PC-9 (cell line): ENCODE measurements at regions not wholly inside any gene's neighbourhood (a gene's known extent, or its start where the extent isn't known, plus 50 kb on each side); places are given as distances from the start of the nearest gene placed in this dataset.

Source experiments
- BruUV-seq: library from RNA; stranded (reverse); fragments of 400-500 nt; replicated peaks from 2 replicates; lab custom pipeline; 2021; lab: Mats Ljungman, UMichigan
- CTCF ChIA-PET: fragments of 300-600 bp; sonication (Branson Sonifier 250); formaldehyde crosslinking; loops from one replicate; lab custom pipeline; 2022; ENCODE audit warnings: antibody characterized with exemption; lab: Charles Lee
- POLR2A ChIA-PET: fragments of 300-600 bp; sonication (Branson Sonifier 250); formaldehyde crosslinking; loops from one replicate; lab custom pipeline; 2022; ENCODE audit warnings: antibody characterized with exemption; ENCODE audit not compliant: unreplicated experiment; lab: Charles Lee
- DNase-seq, 2 experiments: peaks; one replicate each; pipeline versions ENCODE4 v3.0.0 to v3.0.0-alpha.2; 2015 to 2022; ENCODE audit warnings: mixed read lengths in 1 of 2
- H2AFZ ChIP-seq: fragments of 200-600 bp; sonication (generic); 2 replicates; pipeline ENCODE4 v1.8.1; 2017; ENCODE audit warnings: antibody characterized with exemption
- H3F3A ChIP-seq: fragments of 200-600 bp; sonication (generic); 2 replicates; pipeline ENCODE4 v1.8.1; 2017; ENCODE audit warnings: antibody characterized with exemption, mild to moderate bottlenecking, low read depth; ENCODE audit not compliant: insufficient read depth
- H3K27ac ChIP-seq: fragments of 200-600 bp; sonication (generic); 2 replicates; pipeline ENCODE4 v1.6.1; 2016; ENCODE audit warnings: mixed run types
- H3K27me3 ChIP-seq: fragments of 200-600 bp; sonication (generic); 2 replicates; pipeline ENCODE4 v1.6.1; 2016; ENCODE audit warnings: low read depth, mixed run types; ENCODE audit not compliant: insufficient read depth
- H3K36me3 ChIP-seq: fragments of 200-600 bp; sonication (generic); 2 replicates; pipeline ENCODE4 v1.6.1; 2016; ENCODE audit warnings: low read depth, mixed run types
- H3K4me1 ChIP-seq: fragments of 200-600 bp; sonication (generic); replicated peaks from 2 replicates; pipeline ENCODE4 v1.6.1; 2016; ENCODE audit warnings: mixed run types; ENCODE audit not compliant: insufficient read depth
- H3K4me2 ChIP-seq: fragments of 200-600 bp; sonication (generic); 2 replicates; pipeline ENCODE4 v1.6.1; 2017; ENCODE audit warnings: mixed run types
- H3K4me3 ChIP-seq: fragments of 200-600 bp; sonication (generic); 2 replicates; pipeline ENCODE4 v1.6.1; 2016; ENCODE audit warnings: mixed run types
- H3K79me2 ChIP-seq: fragments of 200-600 bp; sonication (generic); 2 replicates; pipeline ENCODE4 v1.6.1; 2017; ENCODE audit warnings: low read depth, mixed run types
- H3K9me2 ChIP-seq: fragments of 200-600 bp; sonication (generic); 2 replicates; pipeline ENCODE4 v1.8.1; 2017; ENCODE audit warnings: mild to moderate bottlenecking; ENCODE audit not compliant: insufficient read depth
- H3K9me3 ChIP-seq: fragments of 200-600 bp; sonication (generic); 2 replicates; pipeline ENCODE4 v1.8.1; 2016; ENCODE audit warnings: low read depth; ENCODE audit not compliant: insufficient read depth
- H4K20me1 ChIP-seq: fragments of 200-600 bp; sonication (generic); 2 replicates; pipeline ENCODE4 v1.8.1; 2017; ENCODE audit not compliant: insufficient read depth
- EZH2 ChIP-seq: fragments of 200-600 bp; sonication (generic); IDR thresholded peaks from 2 replicates; pipeline ENCODE4 v1.8.0; 2017; ENCODE audit warnings: antibody characterized with exemption, low read depth
- intact Hi-C: fragments of 100-400 bp; cut with micrococcal nuclease; formaldehyde crosslinking; loops from one replicate; pipeline ENCODE4 v1.10.0; 2022; ENCODE audit not compliant: unreplicated experiment
- TF ChIP-seq, protein P1 (sequence below): fragments of 200-600 bp; sonication (generic); conservative IDR thresholded peaks from 2 replicates; pipeline ENCODE4 v1.6.1; 2017; ENCODE audit warnings: mixed run types, antibody characterized with exemption, mild to moderate bottlenecking, moderate library complexity

DNA sequence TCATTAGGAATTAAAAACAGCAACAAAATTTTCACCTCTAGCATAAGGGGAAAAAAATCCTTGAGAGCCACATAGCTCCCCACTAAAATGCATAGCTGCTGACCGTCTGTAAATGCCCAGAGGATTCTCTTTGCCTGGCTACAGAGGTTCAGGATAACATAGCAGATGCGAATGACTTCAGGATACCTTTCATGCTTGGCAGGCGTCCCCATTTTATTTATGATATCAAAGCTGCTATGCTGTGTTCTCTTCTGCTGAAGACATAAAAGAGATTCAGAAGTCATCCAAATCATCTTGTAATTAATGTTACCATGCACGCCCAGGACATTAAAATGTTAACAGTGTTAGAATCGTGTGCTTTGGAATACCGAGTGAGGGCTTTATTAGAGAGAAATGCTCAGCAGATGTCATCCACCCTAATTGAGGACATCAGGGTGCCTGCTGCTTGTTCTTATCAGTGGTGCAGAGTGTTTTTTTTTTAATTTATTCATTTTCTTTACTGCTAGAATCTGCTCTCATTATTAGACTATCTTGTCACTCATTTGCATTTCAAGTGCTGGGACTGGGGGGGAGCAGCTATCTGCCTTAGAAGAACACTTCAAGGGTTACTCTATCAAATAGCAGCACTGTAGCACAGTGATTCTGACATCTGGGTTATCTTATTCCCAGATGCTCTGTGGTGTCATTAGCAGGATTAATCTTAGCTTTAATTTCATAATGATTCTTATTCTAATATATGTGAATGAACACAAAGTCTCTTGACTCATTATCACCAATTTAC, 139.5 kb downstream of the ZNF326 start:
- Histone ChIP-seq H2AFZ (no peak overlapping the region), H3K4me2 (no peak overlapping the region), H3K4me1 (no peaks in the 10 kb centered on the region), H3K36me3 (no peaks in the 10 kb centered on the region), H3K9me3 (peaks cover 15% of the 10 kb centered on the region; the same call in 1 of the 2 replicates), H4K20me1 (no peaks in the 10 kb centered on the region), H3K9me2 (no peaks in the 10 kb centered on the region), H3F3A (no peaks in the 10 kb centered on the region), H3K27me3 (no peaks in the 10 kb centered on the region), H3K79me2 (no peaks in the 10 kb centered on the region), H3K27ac (no peak overlapping the region), H3K4me3 (no peak overlapping the region)
- ChIA-PET CTCF (no interaction called here), POLR2A (no interaction called here)
- TF ChIP-seq, protein P1, sequence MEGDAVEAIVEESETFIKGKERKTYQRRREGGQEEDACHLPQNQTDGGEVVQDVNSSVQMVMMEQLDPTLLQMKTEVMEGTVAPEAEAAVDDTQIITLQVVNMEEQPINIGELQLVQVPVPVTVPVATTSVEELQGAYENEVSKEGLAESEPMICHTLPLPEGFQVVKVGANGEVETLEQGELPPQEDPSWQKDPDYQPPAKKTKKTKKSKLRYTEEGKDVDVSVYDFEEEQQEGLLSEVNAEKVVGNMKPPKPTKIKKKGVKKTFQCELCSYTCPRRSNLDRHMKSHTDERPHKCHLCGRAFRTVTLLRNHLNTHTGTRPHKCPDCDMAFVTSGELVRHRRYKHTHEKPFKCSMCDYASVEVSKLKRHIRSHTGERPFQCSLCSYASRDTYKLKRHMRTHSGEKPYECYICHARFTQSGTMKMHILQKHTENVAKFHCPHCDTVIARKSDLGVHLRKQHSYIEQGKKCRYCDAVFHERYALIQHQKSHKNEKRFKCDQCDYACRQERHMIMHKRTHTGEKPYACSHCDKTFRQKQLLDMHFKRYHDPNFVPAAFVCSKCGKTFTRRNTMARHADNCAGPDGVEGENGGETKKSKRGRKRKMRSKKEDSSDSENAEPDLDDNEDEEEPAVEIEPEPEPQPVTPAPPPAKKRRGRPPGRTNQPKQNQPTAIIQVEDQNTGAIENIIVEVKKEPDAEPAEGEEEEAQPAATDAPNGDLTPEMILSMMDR, result no peak
- TF ChIP-seq EZH2, result no peak
- intact Hi-C loops, result no loop called here
- DNase-seq, result no peak
- no TSS peak for BruUV-seq

DNA sequence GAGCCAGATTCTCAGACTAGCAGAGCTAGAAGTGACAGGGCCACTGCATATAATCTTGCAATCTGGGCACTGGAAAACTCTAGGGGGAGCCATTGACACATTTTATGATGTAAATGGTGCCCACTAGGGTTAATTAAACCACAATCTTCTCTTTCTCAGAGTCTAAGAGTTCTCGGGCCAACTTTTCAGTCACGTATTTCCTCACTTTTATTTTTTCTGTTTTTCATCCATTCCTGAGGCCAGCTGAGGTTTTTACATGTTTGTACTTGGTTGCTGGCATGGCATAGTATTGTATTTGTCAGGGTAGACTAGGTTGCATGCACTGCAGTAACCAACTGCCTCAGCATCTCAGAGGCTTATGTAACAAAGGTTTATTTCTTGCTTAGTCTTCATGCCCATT, 138.2 kb downstream of the ZNF326 start:
- Histone ChIP-seq H3K36me3 (no peaks in the 10 kb centered on the region), H3K4me1 (no peaks in the 10 kb centered on the region), H4K20me1 (no peaks in the 10 kb centered on the region), H3K4me2 (no peak overlapping the region), H3K9me2 (no peaks in the 10 kb centered on the region), H2AFZ (no peak overlapping the region), H3K9me3 (peaks cover 6% of the 10 kb centered on the region; the same call in 1 of the 2 replicates), H3K27me3 (no peaks in the 10 kb centered on the region), H3K79me2 (no peaks in the 10 kb centered on the region), H3F3A (no peaks in the 10 kb centered on the region), H3K27ac (no peak overlapping the region), H3K4me3 (no peak overlapping the region)
- no peak for DNase-seq
- intact Hi-C loops, result no loop called here
- TF ChIP-seq, protein P1, result peak; percentile 76
- no peak for TF ChIP-seq EZH2
- POLR2A ChIA-PET, result interaction anchor here (0.6 kb wide), 1 partner anchor 15 kb away, joined by 4 read pairs; no protein-coding TSS in a partner anchor
- CTCF ChIA-PET, result no interaction called here
- no TSS peak for BruUV-seq

DNA sequence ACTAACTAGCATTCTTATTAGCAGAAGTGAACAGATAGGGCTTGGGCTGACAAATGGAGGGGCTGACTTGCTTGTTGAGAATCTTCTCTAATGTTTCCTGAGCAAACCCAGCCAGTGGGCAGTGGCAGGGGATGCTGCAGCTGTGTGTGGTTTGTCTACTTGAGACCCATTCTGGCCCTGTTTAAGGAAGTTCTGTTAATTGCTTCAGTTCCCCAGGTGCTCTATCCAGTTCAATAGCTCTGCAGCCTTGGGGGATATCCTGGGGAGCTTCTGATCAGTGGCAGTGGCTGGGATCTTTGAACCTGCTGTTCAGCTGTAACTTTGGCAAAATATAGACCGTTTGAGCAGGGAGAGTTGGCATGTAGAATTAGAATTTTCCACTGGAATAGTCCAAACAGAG, 137.4 kb downstream of the ZNF326 start:
- H2AFZ ChIP-seq, result no peak overlapping the region

More for the DNA sequence above, 137.4 kb downstream of the ZNF326 start:
- H3K4me2 ChIP-seq, result no peak overlapping the region
- H3K4me1 ChIP-seq, result no peaks in the 10 kb centered on the region
- no peak overlapping the region for H3K4me3 ChIP-seq
- H3K27me3 ChIP-seq, result no peaks in the 10 kb centered on the region
- peaks cover 6% of the 10 kb centered on the region; the same call in 1 of the 2 replicates for H3K9me3 ChIP-seq
- H3K79me2 ChIP-seq, result no peaks in the 10 kb centered on the region
- CTCF ChIA-PET, result no interaction called here
- intact Hi-C loops, result no loop called here
- TF ChIP-seq, protein P1, result no peak
- H3K9me2 ChIP-seq, result no peaks in the 10 kb centered on the region
- H3K27ac ChIP-seq, result no peak overlapping the region
- BruUV-seq, result no TSS peak
- POLR2A ChIA-PET, result interaction anchor here (0.6 kb wide), 1 partner anchor 1085 kb away, joined by 4 read pairs; no protein-coding TSS in a partner anchor
- no peak for DNase-seq
- no peaks in the 10 kb centered on the region for H4K20me1 ChIP-seq
- no peaks in the 10 kb centered on the region for H3F3A ChIP-seq
- H3K36me3 ChIP-seq, result no peaks in the 10 kb centered on the region
